ENCODE measurements at regions not wholly inside any gene's neighbourhood (a gene's known extent, or its start where the extent isn't known, plus 50 kb on each side); places are given as distances from the start of the nearest gene placed in this dataset.

DNA sequence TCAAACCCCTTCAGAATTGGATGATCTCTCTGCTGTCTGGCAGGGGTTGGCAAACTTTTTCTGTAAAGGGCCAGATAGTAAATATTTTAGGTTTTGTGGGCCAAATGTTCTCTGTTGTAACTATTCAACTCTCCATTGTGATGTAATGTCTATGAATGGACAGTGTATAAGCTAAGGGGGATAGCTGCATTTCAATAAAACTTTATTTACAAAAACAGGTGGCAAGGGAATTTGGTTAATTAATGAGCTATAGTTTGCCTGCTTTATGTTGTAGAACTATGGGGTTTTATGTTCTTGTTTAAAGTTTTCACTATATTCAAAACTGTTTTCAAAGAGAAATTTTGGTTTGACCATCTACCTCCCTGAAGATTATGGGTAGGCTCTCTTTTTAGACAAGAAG, 182.1 kb upstream of the CITED2 start:
- no peaks in the 10 kb centered on the region for H3K36me3 Mint-ChIP-seq
- DNase-seq (ENCODE audit: low spot score in 2 of 2) (no peak), ATAC-seq (no peak)
- peaks cover 0 to 8% of the 10 kb centered on the region in 2 donors for H3K9me3 Mint-ChIP-seq
- H3K27ac Mint-ChIP-seq = no peak overlapping the region

DNA sequence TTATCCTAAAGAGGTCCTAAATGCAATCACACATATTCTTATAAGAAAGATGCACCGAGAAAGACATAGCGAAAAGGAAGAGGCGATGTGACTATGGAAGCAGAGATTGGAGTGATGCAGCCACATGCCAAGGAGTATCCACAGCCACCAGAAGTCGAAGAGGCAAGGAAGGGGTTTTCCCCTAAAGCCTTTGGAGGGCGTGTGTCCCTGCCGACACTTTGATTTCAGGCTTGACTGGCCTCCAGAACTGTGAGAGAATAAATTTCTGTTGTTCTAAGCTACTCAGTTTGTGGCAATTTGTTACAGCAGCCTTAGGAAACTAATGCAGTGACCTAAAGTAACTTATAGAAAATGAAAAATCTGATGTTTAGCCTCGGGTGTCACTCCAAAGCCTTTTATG, 179.5 kb upstream of the CITED2 start:
- Mint-ChIP-seq H3K36me3 (no peaks in the 10 kb centered on the region), H3K9me3 (no peaks in the 10 kb centered on the region), H3K27ac (no peak overlapping the region)
- ATAC-seq = no peak
- DNase-seq (ENCODE audit: low spot score in 2 of 2) = no peak

DNA sequence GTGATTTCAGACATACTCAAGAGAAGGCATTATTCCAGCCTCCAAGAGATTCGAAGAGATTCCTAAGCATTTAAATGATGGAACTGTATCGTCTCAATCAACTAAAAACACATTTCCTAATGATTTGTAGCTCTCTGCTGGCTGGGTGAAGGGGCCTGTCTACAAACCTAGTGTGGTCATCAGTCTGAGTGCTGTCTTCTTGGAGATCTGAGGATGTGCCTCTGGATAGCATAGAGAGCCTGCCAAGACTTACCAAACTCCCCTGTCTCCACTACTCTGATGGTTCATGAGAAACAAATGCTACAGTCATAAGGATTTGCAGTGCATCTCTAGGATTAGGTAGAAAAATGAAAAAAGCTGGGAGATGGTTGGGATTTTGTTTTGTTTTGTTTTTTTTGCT, 176.9 kb upstream of the CITED2 start:
- no peak for DNase-seq (ENCODE audit: low spot score in 2 of 2)
- no peak overlapping the region for H3K27ac Mint-ChIP-seq
- no peaks in the 10 kb centered on the region for H3K9me3 Mint-ChIP-seq
- H3K36me3 Mint-ChIP-seq = no peaks in the 10 kb centered on the region
- ATAC-seq = no peak

DNA sequence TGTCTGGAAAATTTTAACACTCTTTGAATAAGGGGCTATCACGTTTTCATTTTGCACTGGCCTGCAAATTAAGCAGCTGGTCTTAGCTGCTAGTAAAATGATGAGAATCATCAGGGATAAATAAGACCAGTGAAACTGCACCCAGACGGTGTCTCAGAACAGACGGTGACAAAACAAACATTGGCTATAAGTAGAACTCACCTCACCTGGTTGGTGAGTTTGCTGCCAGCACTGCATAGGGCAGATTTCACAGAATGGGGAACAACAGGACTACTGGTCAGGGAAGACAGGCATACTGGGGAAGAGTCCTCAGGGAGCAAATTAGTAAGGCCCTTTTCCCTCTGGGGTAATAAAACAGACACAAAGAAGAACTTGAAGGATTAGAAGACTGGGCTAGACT, 175.9 kb upstream of the CITED2 start:
- Mint-ChIP-seq H3K9me3 (no peaks in the 10 kb centered on the region), H3K27ac (no peak overlapping the region), H3K36me3 (no peaks in the 10 kb centered on the region)
- ATAC-seq (no peak), DNase-seq (ENCODE audit: low spot score in 2 of 2) (no peak)

DNA sequence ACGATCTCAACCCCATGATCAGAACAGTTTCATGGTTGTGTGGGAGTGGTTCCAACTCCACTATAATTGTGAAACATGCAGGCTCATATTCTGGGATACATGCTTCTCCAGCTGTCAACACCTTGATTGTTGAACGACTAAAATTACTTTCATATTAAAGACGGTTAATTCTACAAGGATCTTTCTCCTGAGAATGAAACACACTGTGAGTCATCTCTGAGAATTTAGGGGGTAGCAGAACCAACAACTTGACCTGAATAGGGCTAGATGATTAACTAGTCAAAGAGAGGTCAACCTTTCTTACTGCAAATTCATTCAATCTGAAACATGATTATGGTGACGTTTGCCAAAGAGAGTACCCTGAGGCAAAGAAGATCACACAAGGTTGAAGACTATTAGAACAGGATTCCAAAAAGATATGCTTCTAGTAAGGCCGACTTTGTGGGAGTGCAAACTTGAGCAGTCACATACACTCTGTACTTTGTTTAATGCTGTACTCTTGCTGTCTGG, 175.2 kb upstream of the CITED2 start:
- no peak for DNase-seq (ENCODE audit: low spot score in 2 of 2)
- peak in 1 of 2 donors; percentile 38 for ATAC-seq
- Mint-ChIP-seq H3K9me3 (no peaks in the 10 kb centered on the region), H3K36me3 (no peaks in the 10 kb centered on the region), H3K27ac (no peak overlapping the region)

DNA sequence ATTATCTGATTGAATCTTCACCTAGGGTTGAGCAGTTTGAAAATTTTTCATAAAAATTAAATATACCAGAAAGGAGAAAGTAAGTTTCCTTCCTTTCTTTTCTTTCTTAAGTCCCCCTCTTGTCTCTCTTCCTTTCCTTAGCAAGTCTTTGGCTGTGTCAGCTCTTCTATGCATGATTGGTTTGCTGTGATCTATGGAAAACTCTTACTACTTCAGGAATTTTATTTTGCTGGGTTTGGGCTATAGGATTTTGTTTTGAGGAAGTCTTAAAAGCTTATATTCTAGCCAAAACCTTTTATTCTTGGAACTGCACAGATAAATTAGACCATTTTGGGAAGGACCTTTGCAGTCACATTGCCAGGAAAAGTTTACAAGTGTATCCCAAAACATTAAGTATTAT, 173.4 kb upstream of the CITED2 start:
- DNase-seq (ENCODE audit: low spot score in 2 of 2) (no peak), ATAC-seq (no peak)
- Mint-ChIP-seq H3K9me3 (no peaks in the 10 kb centered on the region), H3K36me3 (no peaks in the 10 kb centered on the region), H3K27ac (no peak overlapping the region)

DNA sequence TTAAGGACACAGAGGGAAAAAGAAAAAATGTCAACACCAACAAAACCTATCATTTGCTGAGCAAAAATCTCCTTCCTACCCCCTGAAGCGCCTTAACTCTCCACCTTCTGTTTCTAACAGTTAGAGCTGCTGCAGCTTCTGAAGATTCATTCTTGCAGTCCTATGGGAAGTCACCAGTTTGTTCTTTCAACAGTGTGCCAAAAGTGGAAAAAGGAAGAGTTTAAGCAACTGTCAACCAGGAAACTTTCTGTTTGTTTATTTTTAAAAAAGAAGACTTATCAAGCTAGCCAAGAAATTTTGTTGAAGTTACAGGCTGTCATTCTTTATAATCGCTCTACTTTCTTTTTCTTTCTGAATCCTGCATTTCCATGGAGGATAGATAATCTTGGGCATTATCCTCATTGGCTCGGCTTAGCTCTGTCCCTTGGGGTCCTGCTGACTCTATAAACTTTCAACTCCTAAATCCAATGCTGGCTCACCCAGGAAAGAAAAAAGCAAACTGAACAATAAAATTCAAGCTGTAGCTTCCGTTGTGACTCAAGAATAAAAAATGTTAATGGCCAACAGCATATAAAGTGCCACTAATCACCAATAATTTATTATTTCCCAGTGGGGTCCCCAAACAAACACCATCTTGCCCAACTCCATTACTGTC, 172.8 kb upstream of the CITED2 start:
- ATAC-seq = no peak
- no peaks in the 10 kb centered on the region for H3K36me3 Mint-ChIP-seq
- H3K27ac Mint-ChIP-seq = no peak overlapping the region
- DNase-seq (ENCODE audit: low spot score in 2 of 2) = no peak
- peaks cover 0 to 1% of the 10 kb centered on the region in 2 donors for H3K9me3 Mint-ChIP-seq

DNA sequence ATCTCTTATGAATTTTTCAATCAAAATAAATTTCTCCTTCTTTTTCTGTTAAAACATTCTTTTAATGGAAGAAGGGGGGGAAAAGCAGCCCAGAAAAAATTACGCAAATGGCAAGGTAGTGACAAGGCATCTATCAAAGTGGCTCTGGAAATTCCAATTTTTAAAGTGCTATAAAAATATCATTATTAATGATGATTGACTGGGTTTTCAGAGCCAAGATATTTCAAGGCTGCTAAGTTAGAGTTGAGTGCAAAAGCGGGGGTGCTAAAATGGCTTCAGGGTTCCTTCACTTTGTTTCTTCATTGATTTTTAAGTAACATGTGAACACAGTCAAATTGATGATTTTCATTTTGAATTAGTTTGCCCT, 171.6 kb upstream of the CITED2 start:
- Mint-ChIP-seq H3K27ac (no peak overlapping the region), H3K9me3 (peaks cover 0 to 3% of the 10 kb centered on the region in 2 donors), H3K36me3 (no peaks in the 10 kb centered on the region)
- no peak for DNase-seq (ENCODE audit: low spot score in 2 of 2)
- no peak for ATAC-seq

DNA sequence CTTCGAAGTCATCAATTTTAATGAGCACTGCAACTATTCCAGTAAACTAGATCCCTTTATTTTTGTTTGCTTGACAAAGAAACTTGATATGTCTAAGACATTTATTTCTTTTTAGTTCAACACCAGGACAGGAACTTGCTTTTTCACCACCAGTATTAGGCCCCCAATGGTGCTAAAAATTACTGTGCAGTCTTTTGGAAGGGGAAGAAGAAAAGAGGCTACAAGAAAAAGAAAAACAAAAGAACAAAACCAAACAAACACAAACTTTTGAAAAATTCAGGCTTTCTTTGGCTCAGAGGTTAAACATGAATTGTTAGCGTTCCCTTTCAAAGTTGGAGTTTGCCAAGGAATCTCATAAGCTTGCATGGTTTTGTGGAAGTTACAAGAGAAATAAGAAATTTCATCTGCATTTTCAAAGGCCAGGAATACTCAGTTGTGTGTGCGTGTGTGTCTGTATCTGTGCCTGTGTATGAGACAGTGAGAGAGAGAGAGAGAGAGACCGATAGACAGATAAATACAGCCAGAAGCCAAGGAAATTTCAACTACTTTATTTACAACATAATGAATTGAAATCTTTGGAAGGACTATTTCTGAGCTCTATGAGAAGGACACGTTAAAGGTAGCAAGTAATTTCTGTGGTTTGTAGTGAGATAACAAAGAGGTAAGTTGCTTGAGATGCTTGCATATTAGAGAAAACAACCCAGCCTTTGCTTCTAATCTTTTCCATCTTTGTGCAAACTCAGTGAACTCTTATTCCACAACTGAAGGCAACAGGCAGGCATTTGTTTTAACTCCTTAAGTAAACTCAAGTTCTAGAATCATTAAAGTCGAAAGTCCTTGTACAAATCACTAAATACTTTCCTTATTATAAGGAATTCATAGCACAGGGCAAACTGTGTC, 171.0 kb upstream of the CITED2 start:
- Mint-ChIP-seq H3K27ac (no peak overlapping the region), H3K36me3 (no peaks in the 10 kb centered on the region), H3K9me3 (peaks cover 0 to 3% of the 10 kb centered on the region in 2 donors)
- ATAC-seq = no peak
- no peak for DNase-seq (ENCODE audit: low spot score in 2 of 2)

DNA sequence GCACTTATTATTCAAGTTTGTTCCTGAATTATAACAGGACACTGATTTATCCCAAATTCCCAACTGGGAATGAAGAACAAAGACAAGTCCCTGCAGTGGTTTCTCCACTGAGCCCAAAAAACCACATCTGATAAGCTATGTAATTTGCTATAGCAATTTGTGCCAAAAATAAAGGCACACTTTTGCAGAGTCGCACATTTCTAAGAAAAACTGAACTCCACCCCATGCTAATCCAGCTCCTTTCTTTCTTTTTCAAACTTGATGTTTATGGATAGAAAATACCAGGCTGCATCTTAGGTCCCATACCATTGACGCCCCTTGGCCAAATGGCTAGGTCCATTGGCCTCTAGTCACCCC, 170.2 kb upstream of the CITED2 start:
- H3K9me3 Mint-ChIP-seq = peaks cover 0 to 3% of the 10 kb centered on the region in 2 donors
- no peak overlapping the region for H3K27ac Mint-ChIP-seq
- no peaks in the 10 kb centered on the region for H3K36me3 Mint-ChIP-seq
- no peak for DNase-seq (ENCODE audit: low spot score in 2 of 2)
- no peak for ATAC-seq

DNA sequence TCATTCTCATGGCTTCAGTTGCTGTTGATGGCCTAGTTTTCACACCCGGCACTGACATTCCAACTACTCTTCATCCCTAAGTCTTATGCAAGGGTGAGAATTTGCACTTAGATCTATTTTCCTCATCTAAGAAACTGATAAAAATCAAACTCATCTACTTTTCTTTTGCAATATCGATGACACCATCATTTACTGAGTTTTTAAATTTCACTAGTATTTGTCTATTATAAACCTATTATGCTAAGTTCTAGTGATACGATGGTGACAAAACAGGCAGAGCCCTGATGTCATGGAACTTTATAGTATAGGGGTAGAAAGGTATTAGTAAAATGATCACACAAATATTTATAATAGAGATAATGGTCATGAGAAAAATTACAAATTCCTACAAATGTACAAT, 167.9 kb upstream of the CITED2 start:
- H3K9me3 Mint-ChIP-seq = peaks cover 0 to 3% of the 10 kb centered on the region in 2 donors
- no peak for ATAC-seq
- no peaks in the 10 kb centered on the region for H3K36me3 Mint-ChIP-seq
- no peak overlapping the region for H3K27ac Mint-ChIP-seq
- no peak for DNase-seq (ENCODE audit: low spot score in 2 of 2)

DNA sequence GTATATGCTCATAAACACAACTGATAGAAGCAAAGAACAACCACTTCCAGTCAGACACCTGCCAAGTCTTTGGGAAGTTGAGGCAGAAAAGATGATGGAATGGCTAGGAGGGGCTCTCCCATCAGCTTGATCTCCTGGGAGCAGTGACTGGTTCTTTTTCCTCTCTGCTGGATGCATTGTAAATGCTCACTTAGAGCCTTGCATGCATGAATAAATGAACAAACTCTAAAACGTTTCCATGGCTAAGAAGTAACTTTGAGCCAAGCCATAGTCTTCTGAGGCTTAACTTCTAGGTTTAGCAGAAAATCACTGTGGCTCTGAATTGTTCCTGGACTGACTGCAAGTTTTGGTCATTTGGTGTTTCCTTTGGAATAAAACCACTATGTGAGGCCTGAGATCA, 166.4 kb upstream of the CITED2 start:
- ATAC-seq (no peak), DNase-seq (ENCODE audit: low spot score in 2 of 2) (no peak)
- Mint-ChIP-seq H3K36me3 (no peaks in the 10 kb centered on the region), H3K27ac (no peak overlapping the region), H3K9me3 (peaks cover 0 to 3% of the 10 kb centered on the region in 2 donors)

DNA sequence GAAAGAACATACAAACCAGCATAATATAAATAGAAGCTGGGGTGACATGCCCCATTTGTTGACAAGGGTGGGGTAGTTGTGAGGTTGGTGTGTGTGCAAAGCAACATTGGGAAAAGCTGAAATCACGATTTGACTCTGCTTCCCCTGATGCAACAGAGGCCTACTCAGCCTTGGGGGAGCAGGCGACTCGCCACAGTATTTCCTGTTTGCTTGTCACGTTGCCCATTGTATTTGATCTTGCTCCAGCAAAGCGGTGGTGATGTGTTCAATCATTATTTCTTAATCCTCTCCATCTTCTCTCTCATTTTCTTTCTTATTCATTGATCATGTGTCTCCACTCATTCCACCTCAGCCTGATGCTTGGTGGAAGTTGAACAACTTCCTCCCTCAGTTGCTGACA, 165.8 kb upstream of the CITED2 start:
- peak overlapping the region in 1 of 2 donors; percentile 56 for H3K27ac Mint-ChIP-seq
- H3K9me3 Mint-ChIP-seq = peaks cover 0 to 3% of the 10 kb centered on the region in 2 donors
- peak in 1 of 2 donors; percentile 63 for DNase-seq (ENCODE audit: low spot score in 2 of 2)
- H3K36me3 Mint-ChIP-seq = no peaks in the 10 kb centered on the region
- peak; percentile 86 to 97 for ATAC-seq

DNA sequence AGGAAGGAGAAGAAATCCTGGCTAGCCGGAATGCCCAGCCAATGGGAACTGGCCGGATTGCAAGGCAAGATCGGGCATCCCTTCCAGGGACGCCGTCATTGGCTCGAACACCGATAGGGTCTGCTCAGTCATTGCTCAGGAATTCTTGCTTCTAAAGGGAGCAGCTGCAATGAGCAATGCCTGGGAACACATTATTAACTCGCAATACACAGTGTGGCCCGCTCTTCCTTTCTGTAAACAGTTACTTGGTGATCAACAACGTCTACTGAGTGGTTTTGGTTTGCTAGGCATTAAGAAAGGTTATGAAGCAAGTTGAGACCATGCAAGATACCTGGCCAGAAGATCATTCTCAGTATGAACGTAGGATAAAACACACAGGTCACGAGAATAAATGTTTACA, 165.4 kb upstream of the CITED2 start:
- no peaks in the 10 kb centered on the region for H3K36me3 Mint-ChIP-seq
- H3K9me3 Mint-ChIP-seq = peaks cover 0 to 3% of the 10 kb centered on the region in 2 donors
- no peak for DNase-seq (ENCODE audit: low spot score in 2 of 2)
- ATAC-seq = peak in 1 of 2 donors; percentile 67
- H3K27ac Mint-ChIP-seq = peak overlapping the region in 1 of 2 donors; percentile 17

DNA sequence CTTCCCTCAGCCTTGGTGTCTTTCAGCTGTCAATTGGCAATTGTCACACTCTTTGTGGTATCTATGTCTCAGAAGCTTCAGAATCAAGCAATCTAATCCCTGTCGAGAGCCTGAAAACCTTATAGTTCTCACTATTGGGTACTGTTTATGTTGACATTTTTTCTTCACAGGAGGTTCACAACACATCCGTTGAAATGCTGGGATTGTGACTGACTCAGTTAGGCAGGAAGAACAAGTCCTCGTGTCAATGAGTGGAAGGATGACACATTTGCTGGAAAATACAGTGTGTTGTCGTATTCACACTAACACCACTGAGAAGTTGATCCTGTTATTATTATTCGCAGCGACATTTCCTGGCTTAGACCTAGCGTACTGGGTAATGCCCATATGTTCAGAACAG, 163.9 kb upstream of the CITED2 start:
- ATAC-seq (no peak), DNase-seq (ENCODE audit: low spot score in 2 of 2) (no peak)
- Mint-ChIP-seq H3K36me3 (peaks cover 0 to 4% of the 10 kb centered on the region in 2 donors), H3K9me3 (peaks cover 0 to 6% of the 10 kb centered on the region in 2 donors), H3K27ac (no peak overlapping the region)

DNA sequence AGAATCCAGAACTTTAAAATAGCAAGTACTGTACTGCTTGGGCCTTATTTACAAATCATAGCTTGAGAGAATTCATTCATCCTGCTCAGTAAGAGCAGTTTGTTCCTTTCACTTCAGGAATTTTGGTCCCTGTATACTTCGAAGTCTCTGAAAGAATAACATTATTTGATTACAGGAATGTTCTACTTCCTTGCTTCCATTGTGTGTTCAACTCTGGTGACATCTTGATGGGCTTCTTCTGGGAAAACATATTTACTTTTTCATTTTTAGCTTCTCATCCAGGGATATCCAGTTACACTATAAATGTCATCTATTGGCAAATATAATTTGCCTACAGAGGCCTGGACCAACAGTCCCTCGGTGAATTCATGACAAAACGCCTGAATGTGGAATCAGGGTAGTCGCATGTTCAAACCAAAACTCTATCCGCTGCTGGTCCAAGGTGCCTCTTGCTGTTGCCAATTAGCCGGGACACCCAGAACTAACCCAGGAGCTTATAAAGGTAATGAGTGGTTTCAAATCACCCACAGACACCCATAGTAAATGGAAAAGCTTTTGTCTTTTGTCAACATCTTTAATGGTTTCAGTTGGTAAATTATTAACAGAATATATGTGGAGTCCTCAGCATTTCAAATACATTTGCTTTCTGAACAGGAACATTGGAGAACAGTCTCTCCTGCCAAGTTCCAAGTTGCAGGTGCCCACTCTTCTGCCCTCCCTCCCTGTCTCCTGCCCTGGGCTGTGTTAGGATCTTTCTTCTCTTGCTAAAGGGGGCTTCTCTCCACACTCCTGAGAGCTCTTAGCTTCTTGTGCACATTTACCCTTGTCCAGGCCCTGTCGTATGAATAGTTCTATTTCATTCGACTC, 162.5 kb upstream of the CITED2 start:
- no peak overlapping the region for H3K27ac Mint-ChIP-seq
- peaks cover 0 to 6% of the 10 kb centered on the region in 2 donors for H3K36me3 Mint-ChIP-seq
- peaks cover 0 to 5% of the 10 kb centered on the region in 2 donors for H3K9me3 Mint-ChIP-seq
- no peak for ATAC-seq
- no peak for DNase-seq (ENCODE audit: low spot score in 2 of 2)

Data from activated naive CD4-positive, alpha-beta T cell treated with anti-CD3 and anti-CD28 coated beads, Interleukin-2, amount 50 U/mL, for 72 hours (primary cell).